ENCODE measurements at regions not wholly inside any gene's neighbourhood (a gene's known extent, or its start where the extent isn't known, plus 50 kb on each side); places are given as distances from the start of the nearest gene placed in this dataset.

GRCh38 chr15:91541286-91541685 lies 312.2 kb upstream of the SLCO3A1 start:
- Histone ChIP-seq H3K4me3 (no peak overlapping the region), H3K27ac (no peak overlapping the region), H3K27me3 (no peaks in the 10 kb centered on the region), H3K4me1 (peaks cover 0 to 15% (median 6%) of the 10 kb centered on the region in 3 donors), H3K9me3 (no peaks in the 10 kb centered on the region), H3K36me3 (no peaks in the 10 kb centered on the region)
- TF ChIP-seq POLR2AphosphoS5 (IDR thresholded peaks at IDR 0.05) (no peak), POLR2A (IDR thresholded peaks at IDR 0.05) (no peak), EP300 (IDR thresholded peaks at IDR 0.05) (no peak), CTCF (IDR thresholded peaks at IDR 0.05) (no peak)
- no peak for ATAC-seq
- no CpG with 5 or more reads among the region's 1 CpG for WGBS, 2 donors (ENCODE audit: low coverage in 1 of 2)

- Histone ChIP-seq H3K27ac (no peak overlapping the region), H3K27me3 (no peaks in the 10 kb centered on the region), H3K9me3 (no peaks in the 10 kb centered on the region), H3K4me3 (no peak overlapping the region), H3K36me3 (no peaks in the 10 kb centered on the region), H3K4me1 (peaks cover 0 to 6% (median 0%) of the 10 kb centered on the region in 3 donors)
- TF ChIP-seq CTCF (IDR thresholded peaks at IDR 0.05) = no peak
- no peak for TF ChIP-seq POLR2A (IDR thresholded peaks at IDR 0.05)
- TF ChIP-seq EP300 (IDR thresholded peaks at IDR 0.05) = no peak
- TF ChIP-seq POLR2AphosphoS5 (IDR thresholded peaks at IDR 0.05) = no peak
- WGBS, 2 donors (ENCODE audit: low coverage in 1 of 2) = 43 to 47% methylated on average over 3 of the region's 3 CpGs
- ATAC-seq = no peak
Observed at GRCh38 chr15:91542226-91542625, 311.3 kb upstream of the SLCO3A1 start.

- Histone ChIP-seq H3K27me3 (no peaks in the 10 kb centered on the region), H3K36me3 (no peaks in the 10 kb centered on the region), H3K9me3 (no peaks in the 10 kb centered on the region), H3K27ac (no peak overlapping the region), H3K4me1 (no peaks in the 10 kb centered on the region), H3K4me3 (no peak overlapping the region)
- ATAC-seq = no peak
- WGBS, 2 donors (ENCODE audit: low coverage in 1 of 2) = 95 to 96% methylated on average over 3 of the region's 3 CpGs
- TF ChIP-seq EP300 (IDR thresholded peaks at IDR 0.05) = no peak
Observed at GRCh38 chr15:91547356-91547755, 306.2 kb upstream of the SLCO3A1 start.

- H3K27ac ChIP-seq = no peak overlapping the region
- no peaks in the 10 kb centered on the region for H3K4me1 ChIP-seq
- H3K36me3 ChIP-seq = no peaks in the 10 kb centered on the region
- WGBS, 2 donors (ENCODE audit: low coverage in 1 of 2) = 37 to 77% methylated on average over 2 of the region's 4 CpGs
- H3K4me3 ChIP-seq = no peak overlapping the region
- H3K27me3 ChIP-seq = no peaks in the 10 kb centered on the region
- no peaks in the 10 kb centered on the region for H3K9me3 ChIP-seq
- TF ChIP-seq CTCF (IDR thresholded peaks at IDR 0.05) = no peak
- TF ChIP-seq POLR2AphosphoS5 (IDR thresholded peaks at IDR 0.05) = no peak
- TF ChIP-seq EP300 (IDR thresholded peaks at IDR 0.05) = no peak
- no peak for ATAC-seq
Observed at GRCh38 chr15:91548549-91548948, 305.0 kb upstream of the SLCO3A1 start.

GRCh38 chr15:91549581-91549980 lies 303.9 kb upstream of the SLCO3A1 start:
- H3K4me1 ChIP-seq = no peaks in the 10 kb centered on the region
- WGBS, 2 donors (ENCODE audit: low coverage in 1 of 2) = 71% methylated on average over 1 of the region's 1 CpG
- H3K9me3 ChIP-seq = no peaks in the 10 kb centered on the region
- no peak overlapping the region for H3K4me3 ChIP-seq
- no peak overlapping the region for H3K27ac ChIP-seq
- TF ChIP-seq EP300 (IDR thresholded peaks at IDR 0.05) = no peak
- TF ChIP-seq POLR2A (IDR thresholded peaks at IDR 0.05) = no peak
- no peak for TF ChIP-seq CTCF (IDR thresholded peaks at IDR 0.05)
- TF ChIP-seq POLR2AphosphoS5 (IDR thresholded peaks at IDR 0.05) = no peak
- H3K36me3 ChIP-seq = no peaks in the 10 kb centered on the region
- H3K27me3 ChIP-seq = no peaks in the 10 kb centered on the region
- ATAC-seq = no peak

Data from gastroesophageal sphincter (tissue), 4 donors.